Transverse colon (tissue), 4 donors: ENCODE measurements at regions not wholly inside any gene's neighbourhood (a gene's known extent, or its start where the extent isn't known, plus 50 kb on each side); places are given as distances from the start of the nearest gene placed in this dataset.

Experiments used
- DNase-seq: peaks from one replicate; pipeline ENCODE4 v3.0.0-alpha.2; 2019
- H3K27ac ChIP-seq, 4 donors: fragments of 200-600 bp; sonication (generic); 2 replicates each; pipeline ENCODE4 v1.5.1; 2016 to 2018; ENCODE audit warnings: inconsistent platforms in 4 of 4
- H3K27me3 ChIP-seq: fragments of 200-600 bp; sonication (generic); 2 replicates; pipeline ENCODE4 v1.5.1; 2017; ENCODE audit warnings: inconsistent platforms
- H3K36me3 ChIP-seq, 4 donors: fragments of 200-600 bp; sonication (generic); 2 replicates each; pipeline ENCODE4 v1.5.1; 2017 to 2019; ENCODE audit warnings: inconsistent platforms in 4 of 4
- H3K4me1 ChIP-seq, 4 donors: fragments of 200-600 bp; sonication (generic); 2 replicates each; pipeline ENCODE4 v1.5.1; 2017 to 2020; ENCODE audit warnings: inconsistent platforms in 4 of 4
- H3K4me3 ChIP-seq, 4 donors: fragments of 200-600 bp; sonication (generic); 1 replicate in 1 of 4; 2 replicates in 3 of 4; pipeline versions ENCODE4 v1.5.1 to v1.6.1; 2017 to 2019; ENCODE audit warnings: inconsistent platforms in 4 of 4
- H3K9me3 ChIP-seq, 2 donors: fragments of 200-600 bp; sonication (generic); 2 replicates each; pipeline ENCODE4 v1.5.1; 2017 to 2019; ENCODE audit warnings: inconsistent platforms in 2 of 2
- EP300 ChIP-seq: sonication (generic); formaldehyde crosslinking; IDR thresholded peaks from one replicate; pipeline ENCODE4 v1.6.1; 2017; ENCODE audit warnings: antibody characterized with exemption, low read depth
- POLR2A ChIP-seq: fragments of 450-650 bp; IDR thresholded peaks from one replicate; pipeline ENCODE4 v1.6.1; 2016; ENCODE audit warnings: antibody characterized with exemption, mild to moderate bottlenecking, moderate library complexity
- POLR2AphosphoS5 ChIP-seq, 3 donors: sonication (generic); formaldehyde crosslinking; IDR thresholded peaks; one replicate each; pipeline ENCODE4 v1.6.1; 2016; ENCODE audit warnings: antibody characterized with exemption in 3 of 3
- WGBS, 2 donors: methylation state at CpG; one replicate each; pipeline ENCODE4 v1.1.5; 2018; ENCODE audit warnings: low coverage in 1 of 2; 5-methylcytosine and 5-hydroxymethylcytosine counted together
- in situ Hi-C, 4 donors: fragments of 200-750 bp; cut with MboI; loops; one replicate each; pipeline versions ENCODE4 v1.15.0 to v1.15.1; 2017; ENCODE audit warnings: low sequenced_read_pairs in 3 of 4, low pct_ligation_motif_present in 1 of 4, low pct_unique_long_range_greater_than_20kb in 1 of 4
- intact Hi-C: fragments of 100-400 bp; cut with DNase I; formaldehyde crosslinking; loops from one replicate; pipeline ENCODE4 v1.15.1; 2023; ENCODE audit warnings: low total_unique reads
- TF ChIP-seq, protein P1 (sequence below), 5 experiments: fragments of 200-600 bp in 3 of 5; fragments of 450-650 bp in 2 of 5; sonication (generic) in 3 of 5; IDR thresholded peaks; 1 replicate in 2 of 5; 2 replicates in 3 of 5; pipeline ENCODE4 v1.5.1; 2016 to 2017; ENCODE audit warnings: antibody characterized with exemption in 5 of 5, inconsistent platforms in 3 of 5, mild to moderate bottlenecking in 2 of 5, moderate library complexity in 1 of 5

GRCh38 chr2:192657362-192657761, 462.6 kb upstream of the TMEFF2 start:
- Histone ChIP-seq H3K9me3 (no peaks in the 10 kb centered on the region), H3K4me3 (no peak overlapping the region), H3K4me1 (no peaks in the 10 kb centered on the region), H3K27ac (no peak overlapping the region), H3K27me3 (no peaks in the 10 kb centered on the region), H3K36me3 (no peaks in the 10 kb centered on the region)
- no peak for DNase-seq
- in situ Hi-C loops (no loop called here), intact Hi-C loops (no loop called here)
- no peak for TF ChIP-seq POLR2AphosphoS5 (IDR thresholded peaks at IDR 0.05)
- no peak for TF ChIP-seq EP300
- TF ChIP-seq POLR2A = no peak
- WGBS, 2 donors = 72 to 73% methylated on average over 3 of the region's 3 CpGs

- Histone ChIP-seq H3K9me3 (no peaks in the 10 kb centered on the region), H3K27me3 (no peaks in the 10 kb centered on the region), H3K36me3 (no peaks in the 10 kb centered on the region), H3K27ac (no peak overlapping the region), H3K4me1 (no peaks in the 10 kb centered on the region), H3K4me3 (no peak overlapping the region)
- TF ChIP-seq POLR2A (no peak), EP300 (no peak), POLR2AphosphoS5 (IDR thresholded peaks at IDR 0.05) (no peak)
- TF ChIP-seq, protein P1, sequence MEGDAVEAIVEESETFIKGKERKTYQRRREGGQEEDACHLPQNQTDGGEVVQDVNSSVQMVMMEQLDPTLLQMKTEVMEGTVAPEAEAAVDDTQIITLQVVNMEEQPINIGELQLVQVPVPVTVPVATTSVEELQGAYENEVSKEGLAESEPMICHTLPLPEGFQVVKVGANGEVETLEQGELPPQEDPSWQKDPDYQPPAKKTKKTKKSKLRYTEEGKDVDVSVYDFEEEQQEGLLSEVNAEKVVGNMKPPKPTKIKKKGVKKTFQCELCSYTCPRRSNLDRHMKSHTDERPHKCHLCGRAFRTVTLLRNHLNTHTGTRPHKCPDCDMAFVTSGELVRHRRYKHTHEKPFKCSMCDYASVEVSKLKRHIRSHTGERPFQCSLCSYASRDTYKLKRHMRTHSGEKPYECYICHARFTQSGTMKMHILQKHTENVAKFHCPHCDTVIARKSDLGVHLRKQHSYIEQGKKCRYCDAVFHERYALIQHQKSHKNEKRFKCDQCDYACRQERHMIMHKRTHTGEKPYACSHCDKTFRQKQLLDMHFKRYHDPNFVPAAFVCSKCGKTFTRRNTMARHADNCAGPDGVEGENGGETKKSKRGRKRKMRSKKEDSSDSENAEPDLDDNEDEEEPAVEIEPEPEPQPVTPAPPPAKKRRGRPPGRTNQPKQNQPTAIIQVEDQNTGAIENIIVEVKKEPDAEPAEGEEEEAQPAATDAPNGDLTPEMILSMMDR (IDR thresholded peaks at IDR 0.05) = no peak
- in situ Hi-C loops (no loop called here), intact Hi-C loops (no loop called here)
- DNase-seq = no peak
- WGBS, 2 donors = 53 to 62% methylated on average over 2 to 3 of the region's 3 CpGs
Measured at GRCh38 chr2:192655916-192656315, 461.2 kb upstream of the TMEFF2 start.

DNA sequence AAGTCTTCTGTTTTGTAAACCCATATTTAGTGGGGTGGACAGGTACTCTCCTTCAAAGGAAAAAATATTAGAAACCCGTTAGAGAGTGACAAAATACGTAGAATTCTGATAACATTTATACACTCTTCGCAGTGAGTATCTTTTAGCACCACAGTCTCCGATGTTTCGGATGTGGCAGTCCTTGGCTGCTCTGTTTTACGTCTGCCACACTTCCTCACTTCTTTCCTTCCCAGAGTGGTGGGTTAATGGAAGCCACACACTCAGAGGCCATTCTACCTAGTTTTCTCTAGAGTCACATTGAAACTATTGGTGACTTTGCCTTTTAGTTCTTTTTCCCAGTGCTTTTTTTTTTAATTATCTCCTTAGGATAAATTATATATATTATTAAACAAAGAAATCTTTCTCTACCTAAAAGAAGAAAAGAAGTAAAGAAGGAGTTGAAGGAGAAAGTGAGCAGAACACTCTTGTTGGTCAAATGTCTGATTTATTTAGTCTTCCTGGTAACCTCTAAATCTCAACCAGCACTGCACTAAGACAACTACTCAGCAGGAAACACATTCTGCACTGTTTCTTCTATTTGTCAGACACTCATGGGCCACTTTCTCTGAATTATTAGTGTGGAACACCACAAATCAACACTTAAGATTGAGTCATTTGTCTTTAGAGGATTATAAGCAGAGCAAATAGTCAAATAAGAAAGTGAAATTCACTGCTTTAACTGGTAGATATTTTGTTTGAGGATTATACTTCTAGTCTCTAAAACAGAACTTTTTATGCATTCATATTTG, 451.3 kb upstream of the TMEFF2 start:
- no peaks in the 10 kb centered on the region for H3K4me1 ChIP-seq
- H3K27me3 ChIP-seq = no peaks in the 10 kb centered on the region
- no peak overlapping the region for H3K4me3 ChIP-seq
- intact Hi-C loops = no loop called here
- no peak for DNase-seq
- 60 to 71% methylated on average over 6 of the region's 6 CpGs for WGBS, 2 donors
- H3K36me3 ChIP-seq = no peaks in the 10 kb centered on the region
- no peak overlapping the region for H3K27ac ChIP-seq
- TF ChIP-seq POLR2AphosphoS5 (IDR thresholded peaks at IDR 0.05) = no peak
- TF ChIP-seq, protein P1 (IDR thresholded peaks at IDR 0.05) = no peak
- no peaks in the 10 kb centered on the region for H3K9me3 ChIP-seq
- in situ Hi-C loops = no loop called here

GRCh38 chr2:192634557-192634956, 439.8 kb upstream of the TMEFF2 start:
- Histone ChIP-seq H3K36me3 (no peaks in the 10 kb centered on the region), H3K27me3 (no peaks in the 10 kb centered on the region), H3K9me3 (no peaks in the 10 kb centered on the region), H3K4me1 (no peaks in the 10 kb centered on the region), H3K4me3 (no peak overlapping the region), H3K27ac (no peak overlapping the region)
- TF ChIP-seq POLR2A (no peak), EP300 (no peak), POLR2AphosphoS5 (IDR thresholded peaks at IDR 0.05) (no peak)
- TF ChIP-seq, protein P1 (IDR thresholded peaks at IDR 0.05) = no peak
- WGBS, 2 donors = 45% methylated on average over 3 of the region's 3 CpGs; no CpG with 5 or more reads in 1 of the 2 donors
- DNase-seq = no peak
- intact Hi-C loops = no loop called here
- in situ Hi-C loops = no loop called here

DNA sequence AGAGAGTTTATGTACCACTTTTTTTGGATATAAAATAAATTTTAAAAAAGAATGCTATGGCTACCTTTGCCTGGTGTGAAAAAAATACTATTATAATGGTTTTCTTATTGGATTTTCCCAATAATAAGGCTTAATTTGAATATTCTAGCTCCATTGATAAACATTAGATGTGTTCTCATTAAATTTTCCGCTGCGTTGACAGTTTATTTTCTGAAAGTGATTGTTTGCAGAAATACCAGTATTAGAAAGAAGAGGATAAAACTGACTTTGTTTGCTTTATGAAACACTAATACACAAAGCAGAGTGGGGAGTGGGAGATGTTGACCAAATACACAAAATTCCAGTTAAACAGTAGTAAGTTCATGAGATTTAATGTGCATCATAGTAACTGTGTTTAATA, 433.3 kb upstream of the TMEFF2 start:
- Histone ChIP-seq H3K36me3 (no peaks in the 10 kb centered on the region), H3K4me3 (no peak overlapping the region), H3K9me3 (no peaks in the 10 kb centered on the region), H3K27me3 (no peaks in the 10 kb centered on the region), H3K4me1 (no peaks in the 10 kb centered on the region), H3K27ac (no peak overlapping the region)
- TF ChIP-seq POLR2AphosphoS5 (IDR thresholded peaks at IDR 0.05) = no peak
- no peak for TF ChIP-seq POLR2A
- no peak for TF ChIP-seq EP300
- TF ChIP-seq, protein P1 (IDR thresholded peaks at IDR 0.05) = no peak
- no peak for DNase-seq
- intact Hi-C loops (no loop called here), in situ Hi-C loops (no loop called here)
- 91 to 94% methylated on average over 2 of the region's 2 CpGs for WGBS, 2 donors
